ENCODE measurements at regions not wholly inside any gene's neighbourhood (a gene's known extent, or its start where the extent isn't known, plus 50 kb on each side); places are given as distances from the start of the nearest gene placed in this dataset.
"Not testable (repeated sequence)": the region's sequence is repeated elsewhere in the genome, so short reads cannot be mapped to it uniquely, and the experiment has no call there.

DNA sequence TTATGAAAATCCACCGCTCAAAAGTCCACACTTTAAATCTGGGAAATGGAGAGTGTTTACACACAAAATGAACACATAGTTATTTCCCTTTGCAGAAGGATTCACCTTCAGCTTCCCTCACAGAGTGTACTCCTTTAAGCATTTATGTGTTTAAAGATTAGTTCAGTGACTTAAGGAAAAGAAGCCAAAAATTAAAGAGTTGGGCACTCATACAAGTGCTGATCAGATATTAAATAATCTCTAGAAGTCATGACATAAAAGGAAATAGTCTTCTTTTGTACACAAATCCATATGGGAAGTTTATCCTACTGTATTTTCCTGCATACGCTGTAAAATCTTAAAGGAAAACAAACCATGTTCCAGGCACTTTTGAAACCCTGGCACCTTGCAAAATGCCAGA, 174.2 kb downstream of the LNPK start:
- DNase-seq, result no peak

GRCh38 chr2:175824243-175824642, 177.8 kb downstream of the LNPK start:
- DNase-seq, result no peak

GRCh38 chr2:175823707-175824073, 178.4 kb downstream of the LNPK start:
- DNase-seq, result no peak

GRCh38 chr2:175823002-175823706, 178.9 kb downstream of the LNPK start:
- no peak for DNase-seq

DNA sequence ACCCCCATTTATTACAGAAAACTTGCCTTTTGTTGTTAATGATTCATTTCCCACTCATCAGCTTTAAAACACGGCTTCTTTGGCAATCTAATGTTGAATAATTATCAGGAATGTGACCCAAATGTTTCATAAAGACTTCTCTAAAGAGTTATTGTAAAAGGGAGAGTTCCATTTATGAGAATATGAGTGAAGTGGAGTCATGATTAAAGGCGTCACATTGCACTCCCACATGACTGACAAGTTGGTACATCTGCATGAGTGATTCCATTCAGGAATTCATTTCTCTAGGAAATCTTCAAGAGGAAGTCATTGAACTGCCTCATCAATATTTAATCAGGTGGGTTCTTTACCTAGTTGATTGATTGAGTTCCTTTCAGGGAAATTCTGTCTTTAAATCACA, 184.8 kb downstream of the LNPK start:
- DNase-seq, result no peak

- no peak for DNase-seq
Measured at GRCh38 chr2:175815537-175815936, 186.5 kb downstream of the LNPK start.

- DNase-seq, result no peak
Measured at GRCh38 chr2:175811971-175812370, 190.1 kb downstream of the LNPK start.

- DNase-seq, result no peak
Measured at GRCh38 chr2:175808858-175809257, 193.2 kb downstream of the LNPK start.

DNA sequence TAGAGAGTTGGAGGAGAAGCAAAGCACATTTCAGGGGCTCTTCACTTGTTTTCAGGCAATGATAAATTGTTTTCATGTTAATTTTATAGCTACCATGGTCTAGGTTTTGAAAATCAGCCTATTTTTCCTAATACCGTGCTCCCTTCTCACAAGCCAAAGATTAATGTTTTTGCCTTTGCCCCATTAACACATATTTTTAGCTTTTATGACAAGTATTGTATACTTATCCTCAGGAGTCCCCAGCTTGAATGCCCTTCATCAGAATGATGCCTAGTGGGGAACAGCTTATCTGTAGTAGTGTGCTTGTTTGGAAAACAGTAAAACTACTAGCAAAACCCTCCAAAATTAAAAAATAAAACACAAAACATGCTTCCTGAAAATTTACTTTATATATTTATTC, 194.0 kb downstream of the LNPK start:
- DNase-seq, result no peak

- DNase-seq, result no peak
Measured at GRCh38 chr2:175807031-175807873, 194.8 kb downstream of the LNPK start.

DNA sequence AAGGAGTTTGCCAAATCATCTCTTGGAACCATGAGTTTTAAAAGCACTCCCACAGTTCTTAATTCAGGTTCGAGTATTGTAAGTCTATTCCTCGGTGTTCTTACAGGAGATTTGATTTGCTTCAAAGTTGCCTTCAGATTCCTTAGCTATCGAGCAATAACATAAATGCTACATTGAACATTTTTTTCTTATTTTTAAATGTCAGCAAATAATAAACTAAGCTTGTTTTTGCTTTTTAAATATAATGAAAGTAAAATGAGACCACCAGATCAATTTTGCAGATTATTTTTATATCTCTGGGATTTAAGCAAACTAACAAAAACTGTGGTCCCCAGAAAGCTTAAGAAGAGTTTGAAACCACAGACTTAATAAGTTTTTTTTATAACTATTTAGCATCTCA, 195.5 kb downstream of the LNPK start:
- DNase-seq, result no peak

- DNase-seq, result no peak
Measured at GRCh38 chr2:175806125-175806490, 196.0 kb downstream of the LNPK start.

GRCh38 chr2:175805442-175806124, 196.5 kb downstream of the LNPK start:
- no peak for DNase-seq

DNA sequence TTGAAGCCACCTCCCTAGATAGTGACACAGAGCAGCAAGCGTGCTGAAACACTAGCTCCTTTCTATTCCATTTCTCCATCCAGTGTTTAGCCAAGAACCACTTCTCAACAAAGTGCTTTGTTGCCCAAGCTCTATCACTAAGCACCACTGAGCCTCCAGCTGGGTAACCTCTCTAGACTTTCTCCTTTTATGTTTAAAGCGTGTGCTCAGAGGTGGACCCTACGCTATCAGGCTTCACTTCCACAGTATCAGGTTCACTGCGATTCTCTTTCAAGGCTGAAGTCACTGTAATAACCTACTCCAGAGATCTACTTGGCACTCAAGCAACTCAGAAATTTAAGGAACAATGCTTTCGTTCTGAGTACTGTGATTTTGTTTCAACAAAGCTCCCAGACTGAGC, 197.9 kb downstream of the LNPK start:
- no peak for DNase-seq

GRCh38 chr2:175796422-175796821, 205.6 kb downstream of the LNPK start:
- not testable (repeated sequence) for DNase-seq

DNA sequence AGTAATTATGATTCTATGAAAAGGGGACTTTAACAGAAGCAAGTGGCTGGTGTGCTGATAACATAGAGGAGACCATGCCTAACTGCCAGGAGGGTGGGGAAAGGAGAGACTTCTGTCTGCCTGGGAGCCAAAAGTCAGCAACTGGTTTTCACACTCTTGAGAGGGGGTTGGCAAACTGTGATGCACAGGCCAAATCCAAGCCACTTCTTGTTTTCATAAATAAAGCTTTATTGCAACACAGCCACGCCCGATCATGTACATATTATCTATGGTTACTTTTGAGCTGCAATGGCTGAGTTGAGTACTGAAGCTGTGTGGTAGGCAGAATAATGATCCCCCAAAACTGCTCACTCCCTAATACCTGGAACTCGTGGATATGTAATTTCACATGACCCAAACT, 208.4 kb downstream of the LNPK start:
- no peak for DNase-seq

- no peak for DNase-seq
Measured at GRCh38 chr2:175792881-175793280, 209.2 kb downstream of the LNPK start.

DNA sequence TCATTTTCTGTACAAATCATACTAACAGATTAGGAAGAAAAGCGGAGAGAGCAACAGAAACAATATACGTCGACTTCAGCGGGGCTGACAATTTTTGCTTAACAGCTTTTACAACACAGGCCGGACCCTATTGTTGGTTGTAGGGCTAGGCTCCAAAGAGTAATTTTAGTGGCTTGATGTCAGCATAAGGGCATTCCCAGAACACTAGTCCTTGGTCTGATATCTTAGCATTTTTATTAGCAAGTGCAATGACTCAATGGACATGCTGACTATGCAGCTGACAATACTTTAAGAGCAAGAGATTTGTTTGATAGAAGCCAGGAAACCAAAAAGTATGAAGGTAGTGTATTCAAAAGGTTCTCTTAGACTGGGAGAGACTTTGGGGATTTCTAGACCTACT, 209.9 kb downstream of the LNPK start:
- no peak for DNase-seq

GRCh38 chr2:175786471-175787124, 215.5 kb downstream of the LNPK start:
- DNase-seq, result no peak

DNA sequence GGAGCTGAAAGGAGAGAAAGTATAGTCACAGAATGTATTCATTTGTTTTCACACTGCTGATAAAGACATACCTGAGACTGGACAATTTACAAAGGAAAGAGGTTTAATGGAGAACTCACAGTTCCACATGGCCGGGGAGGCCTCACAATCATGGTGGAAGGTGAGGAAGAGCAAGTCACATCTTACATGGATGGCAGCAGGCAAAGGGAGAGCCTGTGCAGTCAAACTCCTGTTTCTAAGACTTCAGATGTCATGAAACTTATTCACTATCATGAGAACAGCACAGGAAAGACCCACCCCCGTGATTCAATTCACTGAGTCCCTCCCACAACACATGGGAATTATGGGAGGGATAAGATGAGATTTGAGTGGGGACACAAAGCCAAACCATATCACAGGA, 224.7 kb downstream of the LNPK start:
- DNase-seq, result not testable (repeated sequence)

GRCh38 chr2:175769200-175769599, 232.9 kb downstream of the LNPK start:
- DNase-seq, result no peak

DNA sequence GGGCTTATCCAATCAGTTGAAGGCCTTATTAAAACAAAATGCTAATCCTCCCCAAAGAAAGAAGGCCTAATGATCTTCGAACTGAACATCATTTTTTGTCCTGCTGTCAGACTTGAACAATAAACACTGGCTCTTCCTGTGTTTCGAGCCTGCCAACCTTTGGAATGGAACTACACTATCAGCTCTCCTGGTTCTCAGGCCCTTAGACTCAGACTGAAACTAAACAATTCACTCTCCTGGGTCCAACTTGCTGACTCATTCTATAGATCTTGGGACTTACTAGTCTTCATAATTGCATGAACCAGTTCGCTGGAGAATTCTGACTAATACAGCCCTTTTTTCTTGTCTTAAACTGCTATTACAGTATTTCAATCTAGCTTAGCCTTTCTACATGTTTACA, 235.2 kb downstream of the LNPK start:
- no peak for DNase-seq

GRCh38 chr2:175755656-175756386, 246.2 kb downstream of the LNPK start:
- DNase-seq, result no peak
